Endothelial cell of umbilical vein (primary cell): ENCODE measurements at regions not wholly inside any gene's neighbourhood (a gene's known extent, or its start where the extent isn't known, plus 50 kb on each side); places are given as distances from the start of the nearest gene placed in this dataset.

Experiments used
- BruUV-seq: library from RNA; stranded (reverse); fragments of 400-500 nt; replicated peaks from 2 replicates; lab custom pipeline; 2021; lab: Mats Ljungman, UMichigan
- CTCF ChIA-PET: fragments of 300-600, 350-600 bp; sonication (Branson Sonifier 250); formaldehyde crosslinking; loops from one replicate; lab custom pipeline; 2021; ENCODE audit warnings: antibody characterized with exemption, inconsistent platforms; lab: Charles Lee
- POLR2A ChIA-PET: fragments of 300-600, 350-600 bp; sonication (Branson Sonifier 250); formaldehyde crosslinking; loops from one replicate; lab custom pipeline; 2021; ENCODE audit warnings: antibody characterized with exemption, inconsistent platforms; lab: Charles Lee
- DNase-seq: peaks from one replicate; pipeline ENCODE4 v3.0.0-alpha.2; 2011; ENCODE audit warnings: low read depth, low spot score
- FAIRE-seq: peaks from 2 replicates; lab custom pipeline; 2011; peaks lifted over from hg19 to GRCh38; lab: Jason Lieb, UNC
- H2AFZ ChIP-seq: 2 replicates; pipeline ENCODE4 v1.6.0; 2012; ENCODE audit warnings: low read depth, low read length, control low read depth, inconsistent platforms
- H3K27ac ChIP-seq: 2 replicates; pipeline ENCODE4 v1.5.1; 2011; ENCODE audit warnings: low read depth, mild to moderate bottlenecking, control low read depth, low read length, moderate library complexity; ENCODE audit not compliant: insufficient read depth
- H3K27me3 ChIP-seq, 2 experiments: 2 replicates each; pipeline versions ENCODE4 v1.6.0 to v1.6.1; 2011; ENCODE audit warnings: low read length in 2 of 2, mixed read lengths in 1 of 2; ENCODE audit not compliant: control insufficient read depth in 2 of 2, insufficient read depth in 2 of 2
- H3K36me3 ChIP-seq, 2 experiments: 2 replicates in 1 of 2; 3 replicates in 1 of 2; pipeline ENCODE4 v1.5.1; 2011; ENCODE audit warnings: low read length in 2 of 2, mild to moderate bottlenecking in 1 of 2, moderate library complexity in 1 of 2; ENCODE audit not compliant: control insufficient read depth in 2 of 2, insufficient read depth in 2 of 2; ENCODE audit errors: extremely low read depth in 1 of 2
- H3K4me1 ChIP-seq: 3 replicates; pipeline ENCODE4 v1.5.1; 2011; ENCODE audit warnings: mild to moderate bottlenecking, low read length; ENCODE audit not compliant: control insufficient read depth, insufficient read depth; ENCODE audit errors: extremely low read depth
- H3K4me2 ChIP-seq: 2 replicates; pipeline ENCODE4 v1.6.1; 2011; ENCODE audit warnings: low read length, control low read depth, mixed read lengths; ENCODE audit not compliant: insufficient read depth
- H3K4me3 ChIP-seq, 3 experiments: fragments of 200-600 bp in 1 of 3; sonication (generic), shearing (Covaris generic) in 1 of 3; replicated peaks in 1 of 3; 2 replicates each; pipeline ENCODE4 v1.5.1; 2011 to 2016; ENCODE audit warnings: control low read depth in 3 of 3, low read length in 3 of 3, mild to moderate bottlenecking in 2 of 3, inconsistent platforms in 1 of 3, low read depth in 1 of 3, moderate library complexity in 1 of 3; ENCODE audit not compliant: insufficient read depth in 1 of 3
- H3K79me2 ChIP-seq: 2 replicates; pipeline ENCODE4 v1.6.0; 2012; ENCODE audit warnings: low read length, inconsistent platforms; ENCODE audit not compliant: control insufficient read depth, insufficient read depth
- H3K9ac ChIP-seq: replicated peaks from 2 replicates; pipeline ENCODE3; 2011; ENCODE audit warnings: low read length, control low read depth; ENCODE audit not compliant: insufficient read depth; ENCODE audit errors: extremely low read depth
- H3K9me1 ChIP-seq: replicated peaks from 3 replicates; pipeline ENCODE4 v1.6.0; 2011; ENCODE audit warnings: mild to moderate bottlenecking, low read length; ENCODE audit not compliant: control insufficient read depth, insufficient read depth; ENCODE audit errors: extremely low read depth
- H3K9me3 ChIP-seq: replicated peaks from 2 replicates; pipeline ENCODE4 v1.5.1; 2012; ENCODE audit warnings: low read length, inconsistent platforms; ENCODE audit not compliant: control insufficient read depth, insufficient read depth
- H4K20me1 ChIP-seq: replicated peaks from 2 replicates; pipeline ENCODE3; 2011; ENCODE audit warnings: mild to moderate bottlenecking, low read length; ENCODE audit not compliant: control insufficient read depth, insufficient read depth; ENCODE audit errors: extremely low read depth
- CTCF ChIP-seq, 2 donors: IDR thresholded peaks; 1 replicate in 1 of 2; 2 replicates in 1 of 2; pipeline ENCODE4 v1.5.1; 2011; ENCODE audit warnings: low read length in 2 of 2, mild to moderate bottlenecking in 2 of 2, moderate library complexity in 2 of 2, control low read depth in 1 of 2, inconsistent platforms in 1 of 2, low read depth in 1 of 2; ENCODE audit not compliant: insufficient read depth in 1 of 2; ENCODE audit errors: extremely low read depth in 1 of 2
- EZH2 ChIP-seq: IDR thresholded peaks from 2 replicates; pipeline ENCODE4 v1.6.1; 2012; ENCODE audit warnings: borderline replicate concordance, low read depth, mild to moderate bottlenecking, moderate library complexity, low read length, inconsistent platforms; ENCODE audit not compliant: severe bottlenecking
- FOS ChIP-seq: IDR thresholded peaks from 2 replicates; pipeline ENCODE4 v1.6.1; 2011; ENCODE audit warnings: mild to moderate bottlenecking, low read length, moderate library complexity, borderline replicate concordance; ENCODE audit not compliant: insufficient read depth
- GATA2 ChIP-seq: IDR thresholded peaks from 2 replicates; pipeline ENCODE4 v1.7.0; 2011; ENCODE audit warnings: low read depth, mild to moderate bottlenecking, moderate library complexity, mixed read lengths, low read length; ENCODE audit not compliant: insufficient read length, insufficient read depth
- JUN ChIP-seq: IDR thresholded peaks from 2 replicates; pipeline ENCODE4 v1.6.1; 2011; ENCODE audit warnings: borderline replicate concordance, low read depth; ENCODE audit not compliant: insufficient read length, insufficient read depth
- MYC ChIP-seq: IDR thresholded peaks from one replicate; pipeline ENCODE4 v1.6.1; 2011; ENCODE audit warnings: mild to moderate bottlenecking, low read depth, low read length
- POLR2A ChIP-seq: IDR thresholded peaks from 2 replicates; pipeline ENCODE4 v1.6.1; 2012; ENCODE audit warnings: low read depth, mild to moderate bottlenecking, control low read depth, low read length
- POLR2AphosphoS5 ChIP-seq: IDR thresholded peaks from 2 replicates; pipeline ENCODE4 v1.6.1; 2012; ENCODE audit warnings: low read depth, mild to moderate bottlenecking, control low read depth, low read length, moderate library complexity; ENCODE audit not compliant: insufficient read depth
- dilution Hi-C: fragments of 300-500 bp; cut with MboI; formaldehyde crosslinking; loops from one replicate; pipeline ENCODE4 v1.15.0; 2019; ENCODE audit warnings: low sequenced_read_pairs; ENCODE audit not compliant: extremely low pct_ligation_motif_present
- intact Hi-C: fragments of 100-400 bp; cut with micrococcal nuclease; formaldehyde crosslinking; loops from one replicate; pipeline ENCODE4 v1.10.0; 2022
- TF ChIP-seq, protein P1 (sequence below): IDR thresholded peaks from 2 replicates; pipeline ENCODE4 v1.6.1; 2011; ENCODE audit not compliant: insufficient read depth, insufficient read length

DNA sequence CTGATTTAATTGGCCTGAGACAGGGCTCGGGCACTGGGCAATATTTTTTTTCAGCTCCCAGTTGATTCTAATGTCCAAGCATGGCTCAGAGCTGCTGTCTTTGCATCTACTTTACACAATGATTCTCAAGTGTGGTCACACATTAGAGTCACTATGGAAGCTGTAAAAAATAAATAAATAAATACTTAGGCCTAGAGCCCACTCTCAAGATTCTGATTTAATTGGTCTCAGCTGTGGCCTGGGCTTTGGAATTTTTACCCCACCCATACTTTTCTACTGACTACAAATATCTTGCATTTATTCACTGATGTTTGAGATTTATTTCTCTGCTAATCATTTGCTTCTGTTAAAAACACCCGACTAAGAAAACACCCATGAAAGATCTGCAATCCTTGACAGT lies 145.7 kb upstream of the SRD5A2 start:
- no peaks in the 10 kb centered on the region for H3K36me3 ChIP-seq
- intact Hi-C loops, result no loop called here
- H3K9me3 ChIP-seq, result no peaks in the 10 kb centered on the region
- no peaks in the 10 kb centered on the region for H3K27me3 ChIP-seq
- H2AFZ ChIP-seq, result no peak overlapping the region
- no peak for FAIRE-seq
- H3K4me2 ChIP-seq, result no peak overlapping the region
- POLR2A ChIA-PET, result no interaction called here
- no peaks in the 10 kb centered on the region for H3K9me1 ChIP-seq
- no TSS peak for BruUV-seq
- no peaks in the 10 kb centered on the region for H4K20me1 ChIP-seq
- no peaks in the 10 kb centered on the region for H3K4me1 ChIP-seq
- H3K27ac ChIP-seq, result no peak overlapping the region
- no peaks in the 10 kb centered on the region for H3K79me2 ChIP-seq
- dilution Hi-C loops, result no loop called here
- H3K4me3 ChIP-seq, result no peak overlapping the region
- TF ChIP-seq POLR2A, result no peak
- TF ChIP-seq, protein P1, sequence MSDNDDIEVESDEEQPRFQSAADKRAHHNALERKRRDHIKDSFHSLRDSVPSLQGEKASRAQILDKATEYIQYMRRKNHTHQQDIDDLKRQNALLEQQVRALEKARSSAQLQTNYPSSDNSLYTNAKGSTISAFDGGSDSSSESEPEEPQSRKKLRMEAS, result no peak
- TF ChIP-seq GATA2, result no peak
- TF ChIP-seq CTCF (IDR thresholded peaks at IDR 0.05; ENCODE audit: extremely low read depth in 1 of 2, insufficient read depth in 1 of 2, low read depth in 1 of 2, low read length in 2 of 2), result no peak
- TF ChIP-seq POLR2AphosphoS5, result no peak
- no peak for TF ChIP-seq MYC
- no peak for TF ChIP-seq EZH2
- no peak for TF ChIP-seq FOS
- no peak for TF ChIP-seq JUN
- no peak for DNase-seq
- H3K9ac ChIP-seq, result no peak overlapping the region
- CTCF ChIA-PET, result no interaction called here
